Stimulated activated CD8-positive, alpha-beta memory T cell treated with anti-CD3 and anti-CD28 coated beads, Interleukin-7, amount 100 ng/mL, for 48 hours (primary cell): ENCODE measurements at regions not wholly inside any gene's neighbourhood (a gene's known extent, or its start where the extent isn't known, plus 50 kb on each side); places are given as distances from the start of the nearest gene placed in this dataset.

Experiments
- DNase-seq, 2 donors: peaks; one replicate each; pipeline ENCODE4 v3.0.0-alpha.2; 2020; ENCODE audit warnings: low read depth in 1 of 2; ENCODE audit errors: extremely low read depth in 1 of 2

- no peak for DNase-seq
Observed at GRCh38 chr2:4549666-4550210, 846.4 kb downstream of the DCDC2C start.

GRCh38 chr2:4551691-4552474, 848.5 kb downstream of the DCDC2C start:
- DNase-seq, result no peak

GRCh38 chr2:4553241-4553640, 849.9 kb downstream of the DCDC2C start:
- no peak for DNase-seq

- no peak for DNase-seq
Observed at GRCh38 chr2:4556135-4556896, 852.9 kb downstream of the DCDC2C start.

- no peak for DNase-seq
Observed at GRCh38 chr2:4561196-4561595, 857.8 kb downstream of the DCDC2C start.

GRCh38 chr2:4576075-4576474, 872.7 kb downstream of the DCDC2C start:
- DNase-seq, result no peak

- no peak for DNase-seq
Observed at GRCh38 chr2:4579977-4580376, 876.6 kb downstream of the DCDC2C start.

GRCh38 chr2:4585057-4585635, 881.8 kb downstream of the DCDC2C start:
- DNase-seq, result no peak

GRCh38 chr2:4588606-4589005, 885.2 kb downstream of the DCDC2C start:
- DNase-seq, result no peak

- DNase-seq, result no peak
Observed at GRCh38 chr2:4591261-4591660, 887.9 kb downstream of the DCDC2C start.

GRCh38 chr2:4597400-4597799, 894.0 kb downstream of the DCDC2C start:
- DNase-seq, result no peak

- DNase-seq, result no peak
Observed at GRCh38 chr2:4604767-4605166, 901.4 kb downstream of the DCDC2C start.

GRCh38 chr2:4618141-4618540, 914.8 kb downstream of the DCDC2C start:
- no peak for DNase-seq

- DNase-seq, result no peak
Observed at GRCh38 chr2:4618630-4619228, 915.4 kb downstream of the DCDC2C start.

- DNase-seq, result no peak
Observed at GRCh38 chr2:4628998-4629501, 925.7 kb downstream of the DCDC2C start.

- DNase-seq, result no peak
Observed at GRCh38 chr2:4635289-4635688, 931.9 kb downstream of the DCDC2C start.

- DNase-seq, result no peak
Observed at GRCh38 chr2:4653991-4654390, 950.6 kb downstream of the DCDC2C start.

GRCh38 chr2:4656326-4656725, 953.0 kb downstream of the DCDC2C start:
- no peak for DNase-seq

GRCh38 chr2:4662161-4662779, 958.9 kb downstream of the DCDC2C start:
- no peak for DNase-seq

- DNase-seq, result no peak
Observed at GRCh38 chr2:4668381-4668780, 965.0 kb downstream of the DCDC2C start.

- DNase-seq, result no peak
Observed at GRCh38 chr2:4670331-4670730, 967.0 kb downstream of the DCDC2C start.
